COLO668 (cell line): ENCODE measurements at regions not wholly inside any gene's neighbourhood (a gene's known extent, or its start where the extent isn't known, plus 50 kb on each side); places are given as distances from the start of the nearest gene placed in this dataset.
"Not testable (repeated sequence)": the region's sequence is repeated elsewhere in the genome, so short reads cannot be mapped to it uniquely, and the experiment has no call there.

Experiments
- DNase-seq: peaks from one replicate; lab custom pipeline; 2025; ENCODE audit not compliant: unreplicated experiment; lab: John Stamatoyannopoulos, UW

- not testable (repeated sequence) for DNase-seq
These were observed 198.2 kb upstream of the NPAP1 start for GRCh38 chr15:24477107-24478025.

GRCh38 chr15:24485885-24486567, 189.5 kb upstream of the NPAP1 start:
- not testable (repeated sequence) for DNase-seq

- not testable (repeated sequence) for DNase-seq
These were observed 187.2 kb upstream of the NPAP1 start for GRCh38 chr15:24488164-24488907.

GRCh38 chr15:24505216-24505615, 170.4 kb upstream of the NPAP1 start:
- not testable (repeated sequence) for DNase-seq

- not testable (repeated sequence) for DNase-seq
These were observed 165.9 kb upstream of the NPAP1 start for GRCh38 chr15:24509714-24510113.

GRCh38 chr15:24511598-24511997, 164.0 kb upstream of the NPAP1 start:
- DNase-seq = not testable (repeated sequence)

GRCh38 chr15:24518772-24519171, 156.8 kb upstream of the NPAP1 start:
- DNase-seq = not testable (repeated sequence)

- DNase-seq = not testable (repeated sequence)
These were observed 144.3 kb upstream of the NPAP1 start for GRCh38 chr15:24531235-24531634.

GRCh38 chr15:24534032-24534431, 141.5 kb upstream of the NPAP1 start:
- DNase-seq = not testable (repeated sequence)

GRCh38 chr15:24557281-24557680, 118.3 kb upstream of the NPAP1 start:
- DNase-seq = not testable (repeated sequence)

- DNase-seq = no peak
These were observed 67.9 kb upstream of the NPAP1 start for GRCh38 chr15:24607636-24608035.

GRCh38 chr15:24617646-24618045, 57.9 kb upstream of the NPAP1 start:
- no peak for DNase-seq

GRCh38 chr15:24621630-24622215, 53.9 kb upstream of the NPAP1 start:
- DNase-seq = no peak
